HL-60 (cell line): ENCODE measurements at regions not wholly inside any gene's neighbourhood (a gene's known extent, or its start where the extent isn't known, plus 50 kb on each side); places are given as distances from the start of the nearest gene placed in this dataset.

Experiments
- CTCF ChIP-seq: IDR thresholded peaks from one replicate; pipeline ENCODE4 v1.5.1; 2011; ENCODE audit warnings: low read length, control low read depth, inconsistent platforms; ENCODE audit not compliant: insufficient read depth
- GABPA ChIP-seq: IDR thresholded peaks from 2 replicates; pipeline ENCODE4 v1.6.1; 2012; ENCODE audit warnings: low read depth
- POLR2AphosphoS5 ChIP-seq: IDR thresholded peaks from 2 replicates; pipeline ENCODE4 v1.6.1; 2012; ENCODE audit warnings: low read depth
- REST ChIP-seq: IDR thresholded peaks from 2 replicates; pipeline ENCODE4 v1.6.1; 2012; ENCODE audit warnings: low read depth; ENCODE audit not compliant: insufficient replicate concordance

- TF ChIP-seq POLR2AphosphoS5 (no peak), REST (no peak), CTCF (no peak), GABPA (no peak)
Observed at GRCh38 chr15:81619002-81619401, 245.0 kb upstream of the TMC3 start.
